Fibroblast of skin of abdomen (primary cell): ENCODE measurements at regions not wholly inside any gene's neighbourhood (a gene's known extent, or its start where the extent isn't known, plus 50 kb on each side); places are given as distances from the start of the nearest gene placed in this dataset.

ENCODE experiments used
- DNase-seq: peaks from one replicate; pipeline ENCODE4 v3.0.0-alpha.2; 2013

DNA sequence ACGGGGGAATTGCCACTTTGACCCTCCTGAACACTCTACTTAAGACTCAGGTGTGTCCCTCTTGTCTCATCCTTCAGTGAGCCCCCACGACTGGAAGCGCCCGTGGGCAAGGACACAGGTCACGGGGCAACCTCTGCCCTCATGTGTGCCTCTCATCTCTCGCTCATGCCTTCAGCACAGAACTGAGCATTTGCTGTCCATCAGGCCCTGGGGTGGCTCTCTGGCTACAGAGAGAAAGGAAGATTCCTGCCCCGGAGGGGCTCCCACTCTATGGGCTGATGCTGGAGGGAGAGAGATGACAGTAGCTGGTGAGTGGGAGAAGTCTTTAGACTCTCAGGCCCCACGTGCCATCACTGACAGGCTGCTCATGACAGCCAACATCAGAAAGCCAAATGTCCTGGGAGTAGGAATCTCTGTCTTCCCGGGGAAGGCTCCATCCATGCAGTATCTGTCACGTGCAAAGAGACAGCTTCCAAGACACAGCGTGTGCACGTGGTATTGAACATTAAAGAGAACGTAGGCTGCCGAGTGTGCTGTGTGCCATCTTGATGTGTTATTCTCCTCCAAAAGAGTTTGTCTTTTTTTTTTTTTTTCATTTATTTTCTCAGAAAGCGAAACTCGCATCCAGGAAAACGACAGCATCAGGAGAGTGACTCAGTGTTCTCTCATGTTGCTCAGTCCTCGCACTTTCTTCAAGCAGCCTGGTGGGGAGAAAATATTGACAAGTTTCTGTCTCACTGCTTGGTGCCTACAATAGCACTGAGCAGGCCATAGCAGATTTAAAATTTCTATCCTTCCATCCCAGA, 190.5 kb downstream of the GAS1 start:
- DNase-seq: no peak

- no peak for DNase-seq
These were observed 191.8 kb downstream of the GAS1 start for GRCh38 chr9:86755561-86755941.

DNA sequence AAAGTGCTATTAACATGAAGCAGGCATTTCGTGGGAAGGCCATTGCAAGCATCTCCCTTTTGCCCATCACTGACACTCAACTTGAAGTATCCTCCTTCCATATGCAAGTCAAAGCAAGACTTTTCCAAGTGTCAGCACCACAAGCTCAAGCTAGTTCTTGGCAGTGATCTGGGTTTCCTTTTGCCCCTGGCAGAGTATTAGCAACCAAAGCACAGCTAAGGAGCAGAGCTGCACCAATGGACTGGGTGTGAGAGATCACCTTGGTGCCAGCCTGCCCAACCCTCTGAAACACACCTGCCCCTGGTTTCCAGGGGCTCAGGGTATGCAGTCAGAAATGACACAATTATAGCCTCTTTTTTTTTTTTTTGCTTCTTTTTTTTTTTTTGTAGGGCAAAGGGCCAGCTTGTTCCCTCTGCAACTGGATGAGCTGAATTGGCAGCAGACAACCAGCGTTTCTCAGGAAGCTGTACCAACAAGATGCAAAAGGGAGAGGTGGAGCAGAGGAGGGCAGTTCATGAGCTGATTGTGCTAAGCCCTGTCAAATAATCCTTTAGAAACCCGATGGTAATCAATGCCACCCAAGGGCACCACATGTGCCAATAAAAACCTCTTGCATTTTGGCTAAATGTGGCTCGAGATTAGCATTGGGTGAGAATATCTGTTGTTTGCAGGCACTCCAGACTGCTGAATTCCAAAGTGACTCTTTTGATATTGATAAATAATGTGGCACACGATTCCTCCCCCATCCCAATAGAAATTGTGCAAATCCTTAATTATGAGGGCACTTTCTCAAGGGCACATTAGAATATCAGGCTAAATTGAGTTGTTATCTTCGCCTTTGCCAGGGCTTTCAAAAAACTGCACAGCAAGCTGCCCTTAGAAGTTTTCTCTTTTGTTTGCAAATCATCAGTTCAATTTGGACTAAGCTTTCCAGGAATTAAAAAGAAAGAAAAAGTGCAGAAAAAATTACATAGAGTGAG, 192.4 kb downstream of the GAS1 start:
- DNase-seq: no peak

- DNase-seq: peak; percentile 63
These were observed 193.5 kb downstream of the GAS1 start for GRCh38 chr9:86753836-86754235.

DNA sequence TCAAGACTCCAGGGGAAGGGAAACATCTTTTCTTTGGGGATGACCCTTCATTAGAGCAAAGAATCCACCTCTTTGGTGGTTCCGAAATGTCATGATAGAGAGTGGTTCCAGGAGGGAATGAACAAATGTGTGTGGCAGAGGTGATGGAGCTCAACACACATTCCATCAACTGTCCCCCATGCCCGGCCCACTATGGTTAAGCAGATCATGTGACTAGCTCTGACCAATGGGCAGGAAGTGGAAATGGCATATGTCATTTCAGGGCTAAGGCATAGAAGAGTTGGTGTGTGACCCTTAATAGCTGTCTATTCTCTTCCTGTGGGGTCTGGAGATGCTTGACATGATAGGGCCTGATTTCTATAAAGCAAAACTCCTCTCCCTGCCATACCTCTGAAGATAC, 194.6 kb downstream of the GAS1 start:
- DNase-seq: no peak

DNA sequence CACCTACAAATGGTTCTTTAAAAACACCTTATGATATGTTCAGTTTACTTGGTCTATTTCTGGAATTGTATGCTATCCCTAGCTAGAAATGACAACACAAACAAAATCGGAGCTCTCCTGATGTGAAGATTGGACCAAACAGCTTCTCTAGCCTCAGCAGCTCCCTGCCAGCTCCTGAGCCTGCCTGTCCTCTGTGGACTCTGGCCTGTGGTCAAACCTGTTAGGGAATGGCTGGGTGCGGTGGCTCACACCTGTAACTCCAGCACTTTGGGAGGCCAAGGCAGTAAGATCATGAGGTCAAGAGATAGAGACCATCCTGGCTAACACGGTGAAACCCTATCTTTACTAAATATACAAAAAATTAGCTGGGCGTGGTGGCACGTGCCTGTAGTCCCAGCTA, 195.3 kb downstream of the GAS1 start:
- no peak for DNase-seq

- peak; percentile 54 for DNase-seq
These were observed 196.1 kb downstream of the GAS1 start for GRCh38 chr9:86751207-86751606.

DNA sequence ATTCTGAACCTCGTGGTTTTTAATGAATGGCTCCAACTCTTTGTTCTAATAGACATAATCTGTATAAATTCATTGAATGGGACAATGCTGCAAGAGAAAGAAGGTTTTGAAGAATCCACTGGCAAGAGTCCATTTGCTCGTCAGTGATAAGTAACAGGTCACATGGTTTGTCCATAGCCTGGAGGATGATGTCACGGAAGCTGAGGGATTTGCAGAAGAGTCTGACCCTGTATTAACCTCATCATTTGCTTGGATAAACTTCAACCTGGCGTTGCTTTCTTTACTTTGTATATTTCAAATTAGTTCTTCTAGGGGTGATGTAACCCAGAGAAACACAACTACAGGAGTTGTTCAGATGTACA, 197.4 kb downstream of the GAS1 start:
- DNase-seq: peak; percentile 84

GRCh38 chr9:86749161-86749893, 198.0 kb downstream of the GAS1 start:
- no peak for DNase-seq

DNA sequence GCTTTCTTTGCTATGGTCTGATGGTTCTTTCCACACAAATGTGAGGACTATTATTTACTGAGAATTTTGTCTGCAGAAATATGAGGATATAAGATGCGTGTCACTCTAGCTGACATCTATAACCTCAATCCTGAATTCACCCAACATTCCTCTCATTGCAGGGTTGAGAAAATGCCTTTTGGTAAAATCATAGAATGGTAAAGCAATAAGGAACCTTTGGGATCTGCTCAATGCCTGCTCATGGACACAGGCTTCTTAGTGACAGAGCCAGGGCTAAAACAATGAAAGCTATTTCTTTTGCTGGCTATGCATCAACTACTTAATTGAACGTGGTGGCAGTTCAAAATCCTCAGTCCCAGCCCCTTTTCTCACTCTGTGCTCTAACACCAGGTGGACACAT, 199.6 kb downstream of the GAS1 start:
- peak; percentile 81 for DNase-seq

DNA sequence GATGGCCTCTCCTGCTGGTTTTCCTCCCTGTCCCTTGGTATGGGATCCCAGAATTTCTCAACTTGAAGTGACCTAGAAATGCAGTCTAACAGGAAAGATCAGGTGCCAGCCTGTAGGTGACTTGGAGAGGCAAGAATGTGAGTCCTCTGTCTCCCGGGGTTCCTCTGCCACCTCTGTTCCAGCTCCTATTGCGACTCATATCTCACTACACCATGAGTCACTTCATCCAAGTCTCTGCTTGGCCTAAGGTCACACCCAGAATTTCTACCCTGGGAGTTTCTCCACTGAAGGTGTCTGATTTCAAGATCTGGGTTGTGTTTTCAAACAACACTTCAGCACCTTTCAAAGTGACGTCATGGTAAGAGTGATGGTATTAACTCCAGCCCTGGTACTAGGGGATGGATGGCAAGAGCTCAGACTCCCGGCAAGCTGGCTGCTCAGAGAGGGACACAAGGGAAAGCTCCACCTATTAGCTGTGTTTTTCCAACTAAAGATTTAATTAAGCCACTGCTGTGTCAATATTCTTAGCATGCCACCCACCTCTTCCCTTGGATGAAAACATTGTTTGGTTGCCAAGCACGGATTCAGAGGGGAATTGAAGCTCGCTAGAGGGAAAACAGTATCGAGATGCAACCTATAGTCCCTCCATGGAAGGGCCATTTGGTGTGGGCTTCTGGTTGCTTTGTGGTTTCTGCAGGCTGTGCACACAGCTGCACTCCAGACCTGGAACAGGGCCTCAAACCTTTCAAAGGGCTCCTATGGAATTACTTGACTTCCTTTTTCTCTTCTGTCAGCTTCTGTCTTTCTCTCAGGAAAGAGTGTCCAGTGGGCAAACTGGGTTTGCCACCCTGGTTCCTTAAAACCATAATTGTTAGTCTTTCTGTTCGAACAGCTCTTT, 205.7 kb downstream of the GAS1 start:
- peak; percentile 76 for DNase-seq

DNA sequence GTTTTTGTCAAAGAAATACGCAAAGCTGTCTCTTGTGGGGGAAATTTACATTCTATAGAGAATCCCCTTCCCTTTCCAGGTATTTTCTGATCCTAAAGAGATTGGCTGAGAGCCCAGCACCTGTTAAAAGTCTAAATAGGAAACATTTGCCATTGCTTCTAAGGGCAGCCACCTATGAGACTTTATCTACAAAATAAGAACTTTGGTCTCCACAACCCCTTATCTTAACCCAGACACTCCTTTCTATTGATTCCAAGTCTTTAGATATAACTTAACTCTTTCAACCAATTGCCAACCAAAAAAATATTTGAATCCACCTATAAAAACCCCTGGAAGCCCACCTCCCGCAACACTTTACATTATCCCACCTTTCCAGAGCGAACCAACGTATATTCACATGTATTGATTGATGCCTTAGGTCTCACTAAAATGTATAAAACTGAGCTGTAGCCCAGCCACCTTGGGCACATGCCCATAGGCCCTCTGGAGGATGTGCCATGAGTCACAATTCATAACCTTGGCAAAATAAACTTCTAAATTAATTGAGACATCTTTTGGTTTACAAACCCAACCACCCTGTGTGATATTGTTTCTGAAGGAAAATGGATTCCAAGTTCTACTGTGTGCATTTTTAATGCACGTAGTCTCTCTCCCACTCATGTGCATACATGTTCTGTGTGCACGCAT, 211.4 kb downstream of the GAS1 start:
- no peak for DNase-seq

- peak; percentile 92 for DNase-seq
These were observed 212.5 kb downstream of the GAS1 start for GRCh38 chr9:86734771-86735170.

GRCh38 chr9:86733929-86734328, 213.4 kb downstream of the GAS1 start:
- DNase-seq: no peak

- DNase-seq: peak; percentile 94
These were observed 214.7 kb downstream of the GAS1 start for GRCh38 chr9:86732514-86733171.

- DNase-seq: peak; percentile 65
These were observed 215.7 kb downstream of the GAS1 start for GRCh38 chr9:86731511-86732063.

DNA sequence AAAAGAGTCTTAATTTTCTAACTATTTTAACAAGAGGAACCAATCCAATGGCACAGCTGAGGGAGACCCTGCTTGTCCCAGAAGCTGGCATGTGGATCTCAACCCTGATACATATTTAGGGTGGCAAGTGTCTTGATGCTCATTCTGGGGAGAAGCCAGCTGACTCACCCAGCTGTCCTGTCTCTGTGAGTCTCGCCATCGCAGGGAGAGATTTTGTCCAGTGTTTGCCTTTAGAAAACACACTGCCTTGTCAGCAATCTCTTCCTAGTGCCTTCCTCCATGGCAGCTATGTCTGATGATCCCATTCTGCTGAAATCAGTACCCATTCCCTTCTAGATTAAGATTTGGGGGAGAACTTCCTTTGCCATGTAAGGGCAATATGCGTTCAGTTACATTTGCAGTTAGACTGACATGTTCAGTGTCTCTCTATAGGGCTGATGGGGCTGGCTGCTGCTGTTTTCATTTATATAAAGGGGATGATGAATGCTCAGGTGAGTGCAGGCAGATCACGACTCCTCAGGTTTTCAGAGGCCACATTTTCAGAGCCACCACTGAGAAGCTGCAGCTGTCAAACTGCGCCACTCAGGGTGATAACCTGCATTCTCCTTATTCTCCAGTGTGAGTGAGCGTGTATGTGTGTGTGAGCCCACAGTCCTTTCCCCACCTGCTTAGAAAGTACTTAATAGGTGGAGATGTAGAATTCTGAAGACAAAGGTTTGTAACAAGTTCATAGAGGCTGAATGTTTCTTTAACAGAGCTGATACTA, 217.0 kb downstream of the GAS1 start:
- DNase-seq: no peak

GRCh38 chr9:86724529-86724928, 222.8 kb downstream of the GAS1 start:
- no peak for DNase-seq

DNA sequence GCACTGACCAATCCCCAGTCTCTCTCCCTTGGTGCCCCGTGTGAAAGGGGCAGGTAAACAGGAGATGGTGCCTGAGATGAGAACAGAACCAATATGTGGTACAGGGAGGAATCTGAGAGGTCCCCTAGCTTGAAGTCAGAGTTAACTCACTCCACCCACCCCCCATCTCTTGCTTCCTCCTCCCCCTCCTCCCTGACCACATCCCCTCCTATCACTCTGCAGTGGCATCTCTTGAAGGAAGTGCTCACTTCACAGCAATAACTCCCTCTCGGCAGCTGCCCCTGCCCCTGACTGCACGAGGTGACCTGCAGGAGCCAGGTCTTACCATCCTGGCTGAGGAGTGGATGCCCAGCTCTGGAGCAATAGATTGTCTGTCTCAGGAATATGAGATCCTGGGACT, 224.0 kb downstream of the GAS1 start:
- no peak for DNase-seq

- DNase-seq: no peak
These were observed 224.6 kb downstream of the GAS1 start for GRCh38 chr9:86722706-86723075.
